Left lung (tissue), 4 donors: ENCODE measurements at regions not wholly inside any gene's neighbourhood (a gene's known extent, or its start where the extent isn't known, plus 50 kb on each side); places are given as distances from the start of the nearest gene placed in this dataset.

Experiments used
- ATAC-seq: fragments of 200-7000 bp; cut with Tn5 transposase; one replicate; pipeline ENCODE4 v1.9.1; 2020; ENCODE audit warnings: moderate library complexity
- DNase-seq, 4 donors: peaks; one replicate each; pipeline ENCODE4 v3.0.0-alpha.2; 2013 to 2020
- H3K27ac ChIP-seq, 2 donors: fragments of 200-600 bp; sonication (generic) in 1 of 2; one replicate each; pipeline versions ENCODE4 v1.5.0 to v1.8.0; 2020 to 2021
- H3K27me3 ChIP-seq, 2 donors: fragments of 200-600 bp; sonication (generic) in 1 of 2; one replicate each; pipeline versions ENCODE4 v1.5.0 to v1.8.0; 2020 to 2021
- H3K36me3 ChIP-seq, 2 donors: fragments of 200-600 bp; sonication (generic) in 1 of 2; one replicate each; pipeline versions ENCODE4 v1.5.0 to v1.8.0; 2020 to 2021
- H3K4me1 ChIP-seq, 2 donors: fragments of 200-600 bp; one replicate each; pipeline ENCODE4 v1.8.0; 2021
- H3K4me3 ChIP-seq, 2 donors: fragments of 200-600 bp; sonication (generic) in 1 of 2; one replicate each; pipeline versions ENCODE4 v1.5.0 to v1.8.0; 2020 to 2021; ENCODE audit warnings: mild to moderate bottlenecking in 1 of 2
- H3K9me3 ChIP-seq, 2 donors: fragments of 200-600 bp; sonication (generic) in 1 of 2; one replicate each; pipeline versions ENCODE4 v1.5.0 to v1.8.0; 2020 to 2021
- intact Hi-C, 2 donors: fragments of 100-400 bp; cut with DNase I; formaldehyde crosslinking; loops; one replicate each; pipeline versions ENCODE4 v1.11.2 to v1.14.2; 2022
- TF ChIP-seq, protein P1 (sequence below), 2 donors: fragments of 200-600 bp; sonication (generic) in 1 of 2; IDR thresholded peaks; one replicate each; pipeline versions ENCODE4 v1.5.0 to v1.8.0; 2021; ENCODE audit warnings: antibody characterized with exemption in 2 of 2
- donor health status: DM: no; HTN: yes; CAD: no.
- donor health status: DM: no; HTN: no; CAD: no.

DNA sequence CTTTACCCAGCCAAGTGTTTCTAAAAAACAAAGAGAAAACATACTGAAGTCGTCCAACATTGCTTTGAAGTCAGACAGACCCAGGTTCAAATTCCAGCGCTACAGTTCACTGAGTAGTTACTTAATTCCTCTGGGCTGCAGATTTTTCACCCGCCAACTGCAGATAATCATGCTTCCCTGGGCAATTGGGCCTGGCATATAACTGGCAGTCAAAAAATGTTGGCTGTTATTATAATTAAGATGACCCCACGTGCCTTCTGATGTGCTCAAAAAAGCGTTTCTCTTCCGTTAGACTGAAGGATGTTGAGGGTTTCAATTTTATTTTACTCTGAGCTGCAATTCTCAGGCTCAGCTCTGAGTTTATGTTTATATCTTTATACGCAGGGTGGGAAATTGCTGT, 156.1 kb upstream of the CITED2 start:
- Histone ChIP-seq H3K27me3 (no peaks in the 10 kb centered on the region), H3K27ac (peak overlapping the region; percentile 10 to 50), H3K36me3 (no peaks in the 10 kb centered on the region), H3K9me3 (no peaks in the 10 kb centered on the region), H3K4me3 (no peak overlapping the region), H3K4me1 (peaks cover 10 to 44% of the 10 kb centered on the region in 2 donors)
- no peak for DNase-seq
- intact Hi-C loops: no loop called here
- TF ChIP-seq, protein P1, sequence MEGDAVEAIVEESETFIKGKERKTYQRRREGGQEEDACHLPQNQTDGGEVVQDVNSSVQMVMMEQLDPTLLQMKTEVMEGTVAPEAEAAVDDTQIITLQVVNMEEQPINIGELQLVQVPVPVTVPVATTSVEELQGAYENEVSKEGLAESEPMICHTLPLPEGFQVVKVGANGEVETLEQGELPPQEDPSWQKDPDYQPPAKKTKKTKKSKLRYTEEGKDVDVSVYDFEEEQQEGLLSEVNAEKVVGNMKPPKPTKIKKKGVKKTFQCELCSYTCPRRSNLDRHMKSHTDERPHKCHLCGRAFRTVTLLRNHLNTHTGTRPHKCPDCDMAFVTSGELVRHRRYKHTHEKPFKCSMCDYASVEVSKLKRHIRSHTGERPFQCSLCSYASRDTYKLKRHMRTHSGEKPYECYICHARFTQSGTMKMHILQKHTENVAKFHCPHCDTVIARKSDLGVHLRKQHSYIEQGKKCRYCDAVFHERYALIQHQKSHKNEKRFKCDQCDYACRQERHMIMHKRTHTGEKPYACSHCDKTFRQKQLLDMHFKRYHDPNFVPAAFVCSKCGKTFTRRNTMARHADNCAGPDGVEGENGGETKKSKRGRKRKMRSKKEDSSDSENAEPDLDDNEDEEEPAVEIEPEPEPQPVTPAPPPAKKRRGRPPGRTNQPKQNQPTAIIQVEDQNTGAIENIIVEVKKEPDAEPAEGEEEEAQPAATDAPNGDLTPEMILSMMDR (IDR thresholded peaks at IDR 0.05): no peak
- ATAC-seq: no peak

DNA sequence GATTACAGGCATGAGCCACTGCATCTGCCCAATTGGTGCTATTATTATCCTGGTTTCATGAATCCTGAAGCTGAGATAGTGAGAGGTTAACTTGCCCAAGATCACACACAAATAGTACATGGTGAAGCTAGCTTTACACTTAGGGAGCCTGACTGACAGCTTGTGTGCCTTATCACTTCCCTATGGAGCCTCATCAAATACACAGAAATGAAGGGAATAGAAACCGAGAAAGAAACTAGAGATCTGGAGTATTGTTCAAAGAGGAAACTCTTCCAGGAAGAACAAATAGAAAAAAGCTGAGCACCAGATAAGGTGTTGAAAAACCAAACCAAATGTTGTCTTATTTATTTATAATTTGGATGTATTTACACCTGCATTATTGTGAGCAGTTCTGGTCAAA, 155.0 kb upstream of the CITED2 start:
- Histone ChIP-seq H3K4me1 (peaks cover 4 to 34% of the 10 kb centered on the region in 2 donors), H3K27me3 (no peaks in the 10 kb centered on the region), H3K27ac (no peak overlapping the region), H3K4me3 (no peak overlapping the region), H3K9me3 (no peaks in the 10 kb centered on the region), H3K36me3 (no peaks in the 10 kb centered on the region)
- DNase-seq: no peak
- intact Hi-C loops: no loop called here
- ATAC-seq: no peak
- TF ChIP-seq, protein P1 (IDR thresholded peaks at IDR 0.05): no peak

DNA sequence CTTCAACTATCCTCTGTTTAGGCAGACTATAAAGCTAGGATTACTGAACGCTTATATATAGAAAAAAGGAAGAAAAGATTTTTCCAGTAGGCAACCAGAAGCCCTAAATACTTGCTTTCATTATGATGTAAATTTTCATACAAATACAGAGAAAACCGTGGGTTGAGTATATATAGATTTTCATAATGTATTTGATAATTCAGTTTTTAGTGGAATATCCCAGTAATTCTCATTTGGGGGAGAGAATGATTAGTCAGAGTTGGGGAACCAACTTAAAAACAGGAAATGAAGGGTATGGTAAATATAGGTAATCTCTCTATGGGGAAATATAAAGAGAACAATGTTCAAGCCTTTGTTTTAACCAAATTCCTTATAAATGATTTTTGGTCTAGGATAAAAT, 154.0 kb upstream of the CITED2 start:
- intact Hi-C loops: no loop called here

DNA sequence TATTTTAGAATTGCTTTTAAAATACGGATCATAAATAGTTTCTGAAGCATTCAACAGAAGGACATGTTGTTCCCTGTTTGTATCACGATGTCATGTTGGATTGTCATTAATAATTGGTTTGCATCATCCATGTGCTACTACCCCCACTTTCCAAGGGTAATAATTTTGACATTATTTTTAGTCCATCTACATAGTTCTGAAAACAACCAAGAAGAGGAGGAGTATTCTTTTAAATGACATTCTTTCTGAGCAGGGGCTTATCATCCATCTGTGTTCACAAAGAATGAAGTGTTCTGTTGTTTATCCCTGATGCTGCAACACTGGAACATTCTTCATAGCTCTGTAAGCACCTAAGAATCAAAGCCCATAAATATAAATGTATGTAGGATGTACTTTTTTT, 151.0 kb upstream of the CITED2 start:
- intact Hi-C loops: no loop called here
- ATAC-seq: no peak
- Histone ChIP-seq H3K4me3 (no peak overlapping the region), H3K36me3 (no peaks in the 10 kb centered on the region), H3K27ac (no peak overlapping the region), H3K9me3 (no peaks in the 10 kb centered on the region), H3K27me3 (no peaks in the 10 kb centered on the region), H3K4me1 (peaks cover 0 to 6% of the 10 kb centered on the region in 2 donors)
- TF ChIP-seq, protein P1 (IDR thresholded peaks at IDR 0.05): no peak
- no peak for DNase-seq

More for the DNA sequence above, 154.0 kb upstream of the CITED2 start:
- TF ChIP-seq, protein P1 (IDR thresholded peaks at IDR 0.05): no peak
- H3K36me3 ChIP-seq: no peaks in the 10 kb centered on the region
- H3K9me3 ChIP-seq: no peaks in the 10 kb centered on the region
- no peak overlapping the region for H3K4me3 ChIP-seq
- no peaks in the 10 kb centered on the region for H3K27me3 ChIP-seq
- no peak overlapping the region for H3K27ac ChIP-seq
- DNase-seq: no peak
- H3K4me1 ChIP-seq: peaks cover 0 to 24% of the 10 kb centered on the region in 2 donors
- ATAC-seq: no peak

- Histone ChIP-seq H3K36me3 (no peaks in the 10 kb centered on the region), H3K9me3 (no peaks in the 10 kb centered on the region), H3K27me3 (no peaks in the 10 kb centered on the region), H3K27ac (no peak overlapping the region), H3K4me1 (peaks cover 0 to 9% of the 10 kb centered on the region in 2 donors), H3K4me3 (no peak overlapping the region)
- intact Hi-C loops: no loop called here
- DNase-seq (no peak), ATAC-seq (no peak)
- TF ChIP-seq, protein P1 (IDR thresholded peaks at IDR 0.05): no peak
Measured at GRCh38 chr6:139523986-139524385, 149.5 kb upstream of the CITED2 start.
